H9 (cell line): ENCODE measurements at regions not wholly inside any gene's neighbourhood (a gene's known extent, or its start where the extent isn't known, plus 50 kb on each side); places are given as distances from the start of the nearest gene placed in this dataset.

ENCODE experiments used
- DNase-seq: peaks from one replicate; pipeline ENCODE4 v3.0.0-alpha.2; 2017
- H2AFZ ChIP-seq: one replicate; pipeline ENCODE4 v1.6.1; 2013; ENCODE audit warnings: mild to moderate bottlenecking, low read length, control low read depth, moderate library complexity
- H2AK5ac ChIP-seq: 2 replicates; pipeline ENCODE4 v1.6.1; 2013; ENCODE audit warnings: low read length, control low read depth, mixed read lengths; ENCODE audit not compliant: insufficient read length
- H2BK120ac ChIP-seq: one replicate; pipeline ENCODE4 v1.6.1; 2013; ENCODE audit warnings: low read depth, mild to moderate bottlenecking, low read length, control low read depth, inconsistent platforms; ENCODE audit not compliant: poor library complexity, severe bottlenecking
- H2BK12ac ChIP-seq: 2 replicates; pipeline ENCODE4 v1.6.1; 2013; ENCODE audit warnings: low read length, control low read depth, mixed read lengths, low read depth; ENCODE audit not compliant: insufficient read length
- H2BK15ac ChIP-seq: 2 replicates; pipeline ENCODE4 v1.6.1; 2013; ENCODE audit warnings: low read depth, low read length, control low read depth
- H2BK20ac ChIP-seq: one replicate; pipeline ENCODE4 v1.6.1; 2013; ENCODE audit warnings: low read depth, mild to moderate bottlenecking, low read length, control low read depth, inconsistent platforms; ENCODE audit not compliant: poor library complexity, severe bottlenecking
- H2BK5ac ChIP-seq: 2 replicates; pipeline ENCODE4 v1.6.1; 2013; ENCODE audit warnings: low read length, control low read depth, mixed read lengths; ENCODE audit not compliant: insufficient read length
- H3K14ac ChIP-seq: 2 replicates; pipeline ENCODE4 v1.6.1; 2013; ENCODE audit warnings: low read length, control low read depth; ENCODE audit not compliant: insufficient read depth
- H3K18ac ChIP-seq: 2 replicates; pipeline ENCODE4 v1.6.1; 2013; ENCODE audit warnings: low read depth, mild to moderate bottlenecking, mixed read lengths, low read length, control low read depth; ENCODE audit not compliant: insufficient read length
- H3K23ac ChIP-seq: 2 replicates; pipeline ENCODE4 v1.6.1; 2013; ENCODE audit warnings: low read length, control low read depth, mixed read lengths, low read depth; ENCODE audit not compliant: insufficient read length
- H3K23me2 ChIP-seq: 2 replicates; pipeline ENCODE4 v1.6.1; 2013; ENCODE audit warnings: low read depth, mild to moderate bottlenecking, mixed read lengths, low read length, control low read depth; ENCODE audit not compliant: insufficient read length, poor library complexity, severe bottlenecking
- H3K27ac ChIP-seq: 2 replicates; pipeline ENCODE4 v1.5.1; 2013; ENCODE audit warnings: low read length, control low read depth, mixed read lengths, low read depth; ENCODE audit not compliant: insufficient read length
- H3K27me3 ChIP-seq: 2 replicates; pipeline ENCODE4 v1.6.1; 2013; ENCODE audit warnings: low read length, control low read depth, inconsistent platforms; ENCODE audit not compliant: insufficient read depth
- H3K4ac ChIP-seq: 2 replicates; pipeline ENCODE4 v1.6.1; 2013; ENCODE audit warnings: low read depth, mild to moderate bottlenecking, control low read depth, inconsistent platforms, low read length, moderate library complexity
- H3K4me1 ChIP-seq: 2 replicates; pipeline ENCODE4 v1.6.1; 2013; ENCODE audit warnings: low read length, control low read depth, inconsistent platforms; ENCODE audit not compliant: insufficient read depth
- H3K4me2 ChIP-seq: 2 replicates; pipeline ENCODE4 v1.6.1; 2013; ENCODE audit warnings: low read length, control low read depth, mixed read lengths; ENCODE audit not compliant: insufficient read length, insufficient read depth
- H3K56ac ChIP-seq: 2 replicates; pipeline ENCODE4 v1.6.1; 2013; ENCODE audit warnings: low read depth, mild to moderate bottlenecking, mixed read lengths, low read length, control low read depth; ENCODE audit not compliant: insufficient read length
- H3K79me1 ChIP-seq: 2 replicates; pipeline ENCODE4 v1.6.1; 2013; ENCODE audit warnings: low read depth, mild to moderate bottlenecking, moderate library complexity, low read length, control low read depth, inconsistent platforms; ENCODE audit not compliant: insufficient read depth, poor library complexity, severe bottlenecking
- H3K79me2 ChIP-seq: 2 replicates; pipeline ENCODE4 v1.6.1; 2013; ENCODE audit warnings: low read length, control low read depth, inconsistent platforms; ENCODE audit not compliant: insufficient read depth
- H3K9ac ChIP-seq: 2 replicates; pipeline ENCODE4 v1.6.1; 2013; ENCODE audit warnings: low read length, control low read depth, mixed read lengths; ENCODE audit not compliant: insufficient read length; ENCODE audit errors: extremely low read depth
- H3K9me3 ChIP-seq: one replicate; pipeline ENCODE4 v1.6.1; 2013; ENCODE audit warnings: low read depth, low read length, inconsistent platforms; ENCODE audit not compliant: control insufficient read depth
- H3T11ph ChIP-seq: one replicate; pipeline ENCODE4 v1.6.1; 2013; ENCODE audit warnings: mild to moderate bottlenecking, low read length, control low read depth, inconsistent platforms
- H4K20me1 ChIP-seq: one replicate; pipeline ENCODE4 v1.6.1; 2013; ENCODE audit not compliant: control insufficient read depth, insufficient read length, insufficient read depth
- H4K5ac ChIP-seq: 2 replicates; pipeline ENCODE4 v1.6.1; 2013; ENCODE audit warnings: low read depth, mild to moderate bottlenecking, mixed read lengths, low read length, control low read depth; ENCODE audit not compliant: insufficient read length
- H4K8ac ChIP-seq: replicated peaks from 2 replicates; pipeline ENCODE4 v1.6.1; 2013; ENCODE audit warnings: low read length, control low read depth, mixed read lengths, low read depth; ENCODE audit not compliant: insufficient read length
- H4K91ac ChIP-seq: 2 replicates; pipeline ENCODE4 v1.6.1; 2013; ENCODE audit warnings: low read depth, mild to moderate bottlenecking, moderate library complexity, mixed read lengths, low read length, control low read depth; ENCODE audit not compliant: insufficient read length
- H3K27ac Mint-ChIP-seq, 3 experiments: 2 replicates in 2 of 3; 3 replicates in 1 of 3; pipeline ENCODE4 v1.8.0; 2020 to 2021; ENCODE audit warnings: mixed read lengths in 3 of 3, mild to moderate bottlenecking in 1 of 3, moderate library complexity in 1 of 3
- H3K27me3 Mint-ChIP-seq: 2 replicates; pipeline ENCODE4 v1.8.0; 2021; ENCODE audit warnings: low read depth, mild to moderate bottlenecking, moderate library complexity, mixed read lengths
- H3K36me3 Mint-ChIP-seq, 3 experiments: 2 replicates in 2 of 3; 3 replicates in 1 of 3; pipeline ENCODE4 v1.8.0; 2020 to 2021; ENCODE audit warnings: low read depth in 3 of 3, mixed read lengths in 3 of 3; ENCODE audit not compliant: insufficient read depth in 1 of 3
- H3K4me1 Mint-ChIP-seq, 2 experiments: 2 replicates each; pipeline ENCODE4 v1.8.0; 2020; ENCODE audit warnings: mixed read lengths in 2 of 2
- H3K4me3 Mint-ChIP-seq, 2 experiments: 2 replicates in 1 of 2; 3 replicates in 1 of 2; pipeline ENCODE4 v1.8.0; 2020 to 2021; ENCODE audit warnings: mild to moderate bottlenecking in 2 of 2, mixed read lengths in 2 of 2, moderate library complexity in 1 of 2
- H3K9me3 Mint-ChIP-seq, 2 experiments: 2 replicates in 1 of 2; 3 replicates in 1 of 2; pipeline ENCODE4 v1.8.0; 2020; ENCODE audit warnings: mild to moderate bottlenecking in 2 of 2, mixed read lengths in 2 of 2, moderate library complexity in 1 of 2
- WGBS: extraction: QIAGEN DNeasy Blood & Tissue Kit; methylation state at CpG from one replicate; pipeline ENCODE4 v1.1.7; 2013; ENCODE audit warnings: missing lambda C conversion rate, low lambda C conversion rate, mixed read lengths; ENCODE audit not compliant: insufficient read length; ENCODE audit errors: extremely low coverage; 5-methylcytosine and 5-hydroxymethylcytosine counted together
- TF ChIP-seq, protein P1 (sequence below): fragments of 200-600 bp; sonication (generic); conservative IDR thresholded peaks from 3 replicates; pipeline ENCODE4 v1.8.0; 2021; ENCODE audit warnings: antibody characterized with exemption, mild to moderate bottlenecking

DNA sequence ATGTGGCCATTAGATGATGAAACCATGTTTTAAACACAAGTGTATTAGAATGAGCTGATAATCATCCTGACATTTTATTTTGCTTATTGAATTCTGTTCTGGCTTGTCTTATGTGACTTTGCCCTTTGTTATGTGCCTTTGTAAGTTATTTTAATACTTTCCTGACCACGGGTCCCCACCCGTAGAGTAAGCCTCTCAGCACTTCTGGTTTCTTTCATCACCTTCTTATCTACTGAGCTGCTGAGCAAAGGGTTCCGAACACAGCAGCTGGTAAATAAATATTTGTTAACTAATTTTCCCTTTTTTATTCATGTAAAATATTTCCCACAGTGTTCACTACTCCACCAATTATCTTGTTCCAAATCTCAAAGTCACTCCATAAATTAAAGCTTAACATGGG lies 1115.3 kb downstream of the SORCS3 start:
- no peak overlapping the region for H3K23ac ChIP-seq
- H2BK15ac ChIP-seq: no peak overlapping the region
- H3K79me1 ChIP-seq: no peaks in the 10 kb centered on the region
- no peak for DNase-seq
- no peak overlapping the region for H3K4me2 ChIP-seq
- H3K36me3 Mint-ChIP-seq: no peaks in the 10 kb centered on the region
- no peak overlapping the region for H4K5ac ChIP-seq
- H3K27ac ChIP-seq: no peak overlapping the region
- H2AFZ ChIP-seq: no peak overlapping the region
- H3K4me3 Mint-ChIP-seq: no peak overlapping the region
- TF ChIP-seq, protein P1, sequence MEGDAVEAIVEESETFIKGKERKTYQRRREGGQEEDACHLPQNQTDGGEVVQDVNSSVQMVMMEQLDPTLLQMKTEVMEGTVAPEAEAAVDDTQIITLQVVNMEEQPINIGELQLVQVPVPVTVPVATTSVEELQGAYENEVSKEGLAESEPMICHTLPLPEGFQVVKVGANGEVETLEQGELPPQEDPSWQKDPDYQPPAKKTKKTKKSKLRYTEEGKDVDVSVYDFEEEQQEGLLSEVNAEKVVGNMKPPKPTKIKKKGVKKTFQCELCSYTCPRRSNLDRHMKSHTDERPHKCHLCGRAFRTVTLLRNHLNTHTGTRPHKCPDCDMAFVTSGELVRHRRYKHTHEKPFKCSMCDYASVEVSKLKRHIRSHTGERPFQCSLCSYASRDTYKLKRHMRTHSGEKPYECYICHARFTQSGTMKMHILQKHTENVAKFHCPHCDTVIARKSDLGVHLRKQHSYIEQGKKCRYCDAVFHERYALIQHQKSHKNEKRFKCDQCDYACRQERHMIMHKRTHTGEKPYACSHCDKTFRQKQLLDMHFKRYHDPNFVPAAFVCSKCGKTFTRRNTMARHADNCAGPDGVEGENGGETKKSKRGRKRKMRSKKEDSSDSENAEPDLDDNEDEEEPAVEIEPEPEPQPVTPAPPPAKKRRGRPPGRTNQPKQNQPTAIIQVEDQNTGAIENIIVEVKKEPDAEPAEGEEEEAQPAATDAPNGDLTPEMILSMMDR: no peak
- no peaks in the 10 kb centered on the region for H3K79me2 ChIP-seq
- no peak overlapping the region for H4K91ac ChIP-seq
- H2BK120ac ChIP-seq: no peak overlapping the region
- no peaks in the 10 kb centered on the region; the same call in 1 of the 2 replicates for H3K27me3 ChIP-seq
- H3K4ac ChIP-seq: no peak overlapping the region
- no peak overlapping the region for H3K27ac Mint-ChIP-seq
- H3K9ac ChIP-seq: no peak overlapping the region
- no peak overlapping the region for H2BK5ac ChIP-seq
- no peak overlapping the region for H3K56ac ChIP-seq
- H3T11ph ChIP-seq: no peak overlapping the region
- no peak overlapping the region for H3K14ac ChIP-seq
- no peaks in the 10 kb centered on the region for H3K27me3 Mint-ChIP-seq
- no peak overlapping the region for H2BK12ac ChIP-seq
- no peaks in the 10 kb centered on the region for H3K4me1 ChIP-seq
- peaks cover 7 to 12% of the 10 kb centered on the region in 2 experiments for H3K4me1 Mint-ChIP-seq
- H4K20me1 ChIP-seq: no peaks in the 10 kb centered on the region
- H3K23me2 ChIP-seq: no peaks in the 10 kb centered on the region
- no peak overlapping the region for H4K8ac ChIP-seq
- no CpG with 5 or more reads among the region's 3 CpGs for WGBS
- no peaks in the 10 kb centered on the region; a peak in 1 of 5 replicates for H3K9me3 Mint-ChIP-seq
- no peaks in the 10 kb centered on the region for H3K9me3 ChIP-seq
- no peak overlapping the region for H3K18ac ChIP-seq
- no peak overlapping the region for H2BK20ac ChIP-seq
- no peak overlapping the region for H2AK5ac ChIP-seq
